K562 (cell line): ENCODE measurements at regions not wholly inside any gene's neighbourhood (a gene's known extent, or its start where the extent isn't known, plus 50 kb on each side); places are given as distances from the start of the nearest gene placed in this dataset.

ENCODE experiments used
- ATAC-seq: fragments of 200-7000 bp; cut with Tn5 transposase; 3 replicates; pipeline ENCODE4 v1.9.1; 2020; ENCODE audit warnings: moderate library complexity
- BruUV-seq: library from RNA; stranded (reverse); fragments of 400-500 nt; replicated peaks from 2 replicates; lab custom pipeline; 2021; lab: Mats Ljungman, UMichigan
- CTCF ChIA-PET: fragments of 300-600 bp; formaldehyde crosslinking; extraction: SDS; loops from one replicate; lab custom pipeline; 2021; ENCODE audit warnings: low intra/inter-chr PET ratio; lab: Yijun Ruan, JAX
- POLR2A ChIA-PET: fragments of 300-600, 350-650 bp; sonication (Branson Sonifier 250); formaldehyde crosslinking; extraction: SDS; loops from one replicate; lab custom pipeline; 2021; ENCODE audit warnings: antibody characterized with exemption, inconsistent platforms; lab: Yijun Ruan, JAX
- DNase-seq, 4 experiments: peaks; one replicate each; pipeline versions ENCODE4 v3.0.0 to v3.0.0-alpha.2; 2011 to 2018; ENCODE audit warnings: low spot score in 3 of 4, mixed read lengths in 3 of 4; ENCODE audit errors: extremely low read depth in 1 of 4
- FAIRE-seq: peaks from 2 replicates; lab custom pipeline; 2011; peaks lifted over from hg19 to GRCh38; lab: Jason Lieb, UNC
- H2AFZ ChIP-seq: 2 replicates; pipeline ENCODE4 v1.6.0; 2011; ENCODE audit warnings: low read depth, low read length, control low read depth, inconsistent platforms
- H3K27ac ChIP-seq: fragments of 200-600 bp; 3 replicates; pipeline ENCODE4 v1.8.0; 2011; ENCODE audit warnings: low read depth, mild to moderate bottlenecking, control low read depth, inconsistent platforms, low read length, moderate library complexity, mixed read lengths; ENCODE audit errors: extremely low read depth
- H3K27me3 ChIP-seq, 2 experiments: fragments of 300-600 bp in 1 of 2; 2 replicates in 1 of 2; 3 replicates in 1 of 2; pipeline versions ENCODE4 v1.6.0 to v1.8.0; 2011; ENCODE audit warnings: inconsistent platforms in 2 of 2, low read length in 2 of 2, mild to moderate bottlenecking in 1 of 2, mixed read lengths in 1 of 2, moderate library complexity in 1 of 2; ENCODE audit not compliant: control insufficient read depth in 2 of 2, insufficient read depth in 2 of 2
- H3K36me3 ChIP-seq: fragments of 300-600 bp; 3 replicates; pipeline ENCODE4 v1.8.0; 2011; ENCODE audit warnings: mild to moderate bottlenecking, low read length, inconsistent platforms; ENCODE audit not compliant: control insufficient read depth, insufficient read depth
- H3K4me1 ChIP-seq, 2 experiments: fragments of 200-600 bp in 1 of 2; replicated peaks in 1 of 2; 2 replicates in 1 of 2; 3 replicates in 1 of 2; pipeline versions ENCODE4 v1.5.1 to v1.8.0; 2011; ENCODE audit warnings: inconsistent platforms in 2 of 2, low read length in 2 of 2, mild to moderate bottlenecking in 1 of 2, mixed read lengths in 1 of 2, moderate library complexity in 1 of 2; ENCODE audit not compliant: control insufficient read depth in 2 of 2, insufficient read depth in 2 of 2
- H3K4me2 ChIP-seq: 2 replicates; pipeline ENCODE4 v1.6.1; 2011; ENCODE audit warnings: low read length, control low read depth, inconsistent platforms, mixed read lengths; ENCODE audit not compliant: insufficient read depth
- H3K4me3 ChIP-seq: fragments of 200-600 bp; sonication (generic), shearing (Covaris generic); 2 replicates; pipeline ENCODE4 v1.5.1; 2016; ENCODE audit warnings: control low read depth, inconsistent platforms
- H3K79me2 ChIP-seq: fragments of 200-600 bp; 3 replicates; pipeline ENCODE4 v1.8.0; 2011; ENCODE audit warnings: low read length, inconsistent platforms; ENCODE audit not compliant: control insufficient read depth, insufficient read depth
- H3K9ac ChIP-seq, 2 experiments: 2 replicates each; pipeline versions ENCODE4 v1.6.0 to v1.6.1; 2011; ENCODE audit warnings: low read depth in 2 of 2, low read length in 2 of 2, control low read depth in 1 of 2, inconsistent platforms in 1 of 2, mild to moderate bottlenecking in 1 of 2, mixed read lengths in 1 of 2; ENCODE audit not compliant: insufficient read depth in 1 of 2
- H3K9me1 ChIP-seq: one replicate; pipeline ENCODE4 v1.6.0; 2011; ENCODE audit warnings: inconsistent platforms, mild to moderate bottlenecking, low read length, moderate library complexity; ENCODE audit not compliant: control insufficient read depth, insufficient read depth
- H3K9me3 ChIP-seq: replicated peaks from 2 replicates; pipeline ENCODE4 v1.5.1; 2011; ENCODE audit warnings: low read depth, low read length, inconsistent platforms; ENCODE audit not compliant: control insufficient read depth, insufficient read depth
- H4K20me1 ChIP-seq: replicated peaks from 2 replicates; pipeline ENCODE4 v1.6.1; 2011; ENCODE audit warnings: low read length, inconsistent platforms, mixed read lengths; ENCODE audit not compliant: control insufficient read depth, insufficient read depth
- GTF2A2 ChIP-seq: IDR thresholded peaks from 2 replicates; pipeline ENCODE4 v1.6.1; 2016; ENCODE audit warnings: mild to moderate bottlenecking, missing genetic modification characterization, missing compliant biosample characterization
- JUNB ChIP-seq: fragments of 450-650 bp; formaldehyde crosslinking; conservative IDR thresholded peaks from 2 replicates; pipeline ENCODE4 v1.4.0; 2020; ENCODE audit warnings: mild to moderate bottlenecking
- MAZ ChIP-seq, 2 experiments: fragments of 450-650 bp in 1 of 2; sonication (generic) in 1 of 2; formaldehyde crosslinking; IDR thresholded peaks in 1 of 2; conservative IDR thresholded peaks in 1 of 2; 2 replicates each; pipeline versions ENCODE4 v1.4.0 to v1.5.0; 2020; ENCODE audit warnings: mild to moderate bottlenecking in 1 of 2, missing genetic modification reagents in 1 of 2
- PYGO2 ChIP-seq: fragments of 450-650 bp; IDR thresholded peaks from 2 replicates; pipeline ENCODE4 v1.6.1; 2016; ENCODE audit warnings: mild to moderate bottlenecking, missing genetic modification characterization, moderate library complexity, missing compliant biosample characterization
- RBM34 ChIP-seq: fragments of 200-400 bp; formaldehyde crosslinking; IDR thresholded peaks from 2 replicates; pipeline ENCODE4 v1.6.1; 2018; ENCODE audit warnings: low read length, borderline replicate concordance; ENCODE audit not compliant: insufficient read depth
- RFX5 ChIP-seq: IDR thresholded peaks from 2 replicates; pipeline ENCODE4 v1.6.1; 2011; ENCODE audit warnings: low read depth, mild to moderate bottlenecking, improper control_type of control experiment, low read length
- TFAM ChIP-seq: fragments of 250-450 bp; sonication (Bioruptor Pico); conservative IDR thresholded peaks from 2 replicates; pipeline ENCODE4 v1.5.0; 2021; ENCODE audit warnings: mild to moderate bottlenecking, moderate library complexity
- ZBTB1 ChIP-seq: sonication (generic); formaldehyde crosslinking; IDR thresholded peaks from 2 replicates; pipeline ENCODE4 v1.8.1; 2023; ENCODE audit warnings: missing genetic modification reagents, low read depth, mild to moderate bottlenecking, borderline replicate concordance
- ZFP30 ChIP-seq: fragments of 250-450 bp; sonication (Bioruptor Pico); IDR thresholded peaks from 2 replicates; pipeline ENCODE4 v1.8.0; 2022; ENCODE audit warnings: moderate library complexity, mild to moderate bottlenecking, inconsistent platforms, borderline replicate concordance
- ZNF507 ChIP-seq: conservative IDR thresholded peaks from 2 replicates; pipeline ENCODE4 v1.6.1; 2017; ENCODE audit warnings: missing genetic modification characterization, missing compliant biosample characterization
- ZNF785 ChIP-seq: fragments of 250-450 bp; sonication (Bioruptor Pico); IDR thresholded peaks from 2 replicates; pipeline ENCODE4 v1.4.0; 2020; ENCODE audit warnings: mild to moderate bottlenecking
- WGBS: fragments of 100-300 bp; shearing (Covaris generic); methylation state at CpG from one replicate; pipeline ENCODE4 v1.1.6; 2016; ENCODE audit warnings: low coverage, mixed read lengths; ENCODE audit not compliant: insufficient coverage; ENCODE audit errors: missing lambda C conversion rate; 5-methylcytosine and 5-hydroxymethylcytosine counted together
- in situ Hi-C: fragments of 300-500 bp; cut with MboI; formaldehyde crosslinking; loops from 4 replicates; pipeline ENCODE4 v1.15.0; 2018; ENCODE audit warnings: inconsistent platforms, mixed read lengths
- intact Hi-C: fragments of 100-400 bp; cut with micrococcal nuclease; formaldehyde crosslinking; loops from 2 replicates; pipeline ENCODE4 v1.14.2; 2022
- TF ChIP-seq, protein P1 (sequence below): fragments of 250-450 bp; sonication (Bioruptor Pico); IDR thresholded peaks from 2 replicates; pipeline ENCODE4 v1.4.0; 2020; ENCODE audit warnings: mild to moderate bottlenecking
- TF ChIP-seq, protein P2 (sequence below): sonication (generic); formaldehyde crosslinking; IDR thresholded peaks from 2 replicates; pipeline ENCODE4 v1.8.0; 2022; ENCODE audit warnings: mild to moderate bottlenecking, missing genetic modification reagents, borderline replicate concordance
- TF ChIP-seq, protein P3 (sequence below), 2 experiments: fragments of 450-650 bp in 1 of 2; sonication (generic) in 1 of 2; formaldehyde crosslinking in 1 of 2; IDR thresholded peaks in 1 of 2; conservative IDR thresholded peaks in 1 of 2; 2 replicates each; pipeline versions ENCODE4 v1.6.1 to v1.8.1; 2016 to 2023; ENCODE audit warnings: mild to moderate bottlenecking in 2 of 2, moderate library complexity in 2 of 2, inconsistent platforms in 1 of 2, missing genetic modification reagents in 1 of 2
- TF ChIP-seq, protein P4 (sequence below): sonication (generic); formaldehyde crosslinking; IDR thresholded peaks from 2 replicates; pipeline ENCODE4 v1.8.0; 2022; ENCODE audit warnings: missing genetic modification reagents, mild to moderate bottlenecking, borderline replicate concordance

DNA sequence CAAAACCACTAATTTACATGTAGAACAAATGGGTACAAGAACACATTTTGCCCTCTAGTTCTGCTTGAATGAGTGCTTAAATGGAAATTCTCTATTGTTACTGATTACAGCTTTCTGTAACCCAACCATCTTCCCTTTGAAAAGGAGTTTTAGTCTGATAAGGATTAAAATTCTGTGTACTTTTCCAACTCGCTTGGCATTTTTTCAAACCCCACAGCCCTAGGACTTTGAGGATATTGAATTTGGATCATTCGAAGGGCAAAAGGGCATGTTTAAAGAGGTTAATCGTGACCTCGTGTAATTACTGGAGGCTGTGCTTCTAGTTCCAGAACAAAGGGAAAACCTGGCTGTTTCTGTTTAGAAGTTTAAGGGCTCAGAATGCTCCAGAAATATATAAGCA lies 432.3 kb downstream of the PID1 start (continued):
- no peak for TF ChIP-seq RBM34
- no peak for TF ChIP-seq RFX5
- no peak for TF ChIP-seq ZNF785 (CRISPR knock-in tag)
- TF ChIP-seq TFAM (CRISPR knock-in tag): no peak
- TF ChIP-seq PYGO2: no peak
- no peak for TF ChIP-seq JUNB (CRISPR knock-in tag)
- TF ChIP-seq, protein P1, sequence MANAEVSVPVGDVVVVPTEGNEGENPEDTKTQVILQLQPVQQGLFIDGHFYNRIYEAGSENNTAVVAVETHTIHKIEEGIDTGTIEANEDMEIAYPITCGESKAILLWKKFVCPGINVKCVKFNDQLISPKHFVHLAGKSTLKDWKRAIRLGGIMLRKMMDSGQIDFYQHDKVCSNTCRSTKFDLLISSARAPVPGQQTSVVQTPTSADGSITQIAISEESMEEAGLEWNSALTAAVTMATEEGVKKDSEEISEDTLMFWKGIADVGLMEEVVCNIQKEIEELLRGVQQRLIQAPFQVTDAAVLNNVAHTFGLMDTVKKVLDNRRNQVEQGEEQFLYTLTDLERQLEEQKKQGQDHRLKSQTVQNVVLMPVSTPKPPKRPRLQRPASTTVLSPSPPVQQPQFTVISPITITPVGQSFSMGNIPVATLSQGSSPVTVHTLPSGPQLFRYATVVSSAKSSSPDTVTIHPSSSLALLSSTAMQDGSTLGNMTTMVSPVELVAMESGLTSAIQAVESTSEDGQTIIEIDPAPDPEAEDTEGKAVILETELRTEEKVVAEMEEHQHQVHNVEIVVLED: no peak
- TF ChIP-seq, protein P2, sequence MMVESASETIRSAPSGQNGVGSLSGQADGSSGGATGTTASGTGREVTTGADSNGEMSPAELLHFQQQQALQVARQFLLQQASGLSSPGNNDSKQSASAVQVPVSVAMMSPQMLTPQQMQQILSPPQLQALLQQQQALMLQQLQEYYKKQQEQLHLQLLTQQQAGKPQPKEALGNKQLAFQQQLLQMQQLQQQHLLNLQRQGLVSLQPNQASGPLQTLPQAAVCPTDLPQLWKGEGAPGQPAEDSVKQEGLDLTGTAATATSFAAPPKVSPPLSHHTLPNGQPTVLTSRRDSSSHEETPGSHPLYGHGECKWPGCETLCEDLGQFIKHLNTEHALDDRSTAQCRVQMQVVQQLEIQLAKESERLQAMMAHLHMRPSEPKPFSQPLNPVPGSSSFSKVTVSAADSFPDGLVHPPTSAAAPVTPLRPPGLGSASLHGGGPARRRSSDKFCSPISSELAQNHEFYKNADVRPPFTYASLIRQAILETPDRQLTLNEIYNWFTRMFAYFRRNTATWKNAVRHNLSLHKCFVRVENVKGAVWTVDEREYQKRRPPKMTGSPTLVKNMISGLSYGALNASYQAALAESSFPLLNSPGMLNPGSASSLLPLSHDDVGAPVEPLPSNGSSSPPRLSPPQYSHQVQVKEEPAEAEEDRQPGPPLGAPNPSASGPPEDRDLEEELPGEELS: no peak

DNA sequence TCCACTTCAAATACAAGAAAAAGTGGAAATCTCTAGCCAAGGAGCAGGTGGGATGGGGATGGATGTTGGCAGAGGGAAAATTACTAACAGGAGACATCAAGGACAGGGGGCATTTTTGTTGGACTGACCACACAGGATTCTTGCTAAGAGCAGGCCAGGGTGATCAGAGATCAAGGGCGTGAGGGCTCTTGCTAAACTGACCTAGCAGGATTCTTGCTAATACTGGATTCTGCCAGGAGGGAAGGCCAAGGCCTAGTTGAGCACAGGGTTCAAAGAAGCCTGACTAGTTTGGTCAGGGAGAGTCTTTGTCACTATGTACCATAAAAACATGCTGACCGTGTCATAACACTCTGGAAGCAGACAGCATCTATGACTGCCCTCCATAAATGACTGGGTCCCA lies 442.7 kb downstream of the PID1 start:
- Histone ChIP-seq H3K9me3 (no peaks in the 10 kb centered on the region), H3K27me3 (no peaks in the 10 kb centered on the region)
- in situ Hi-C loops: no loop called here
- TF ChIP-seq ZBTB1 (no peak), MAZ (CRISPR knock-in tag; conservative IDR thresholded peaks at IDR 0.05 in 1 of 2, IDR thresholded peaks at IDR 0.05 in 1 of 2) (no peak), GTF2A2 (tag) (no peak), ZFP30 (no peak), ZNF507 (no peak)
- TF ChIP-seq, protein P3, sequence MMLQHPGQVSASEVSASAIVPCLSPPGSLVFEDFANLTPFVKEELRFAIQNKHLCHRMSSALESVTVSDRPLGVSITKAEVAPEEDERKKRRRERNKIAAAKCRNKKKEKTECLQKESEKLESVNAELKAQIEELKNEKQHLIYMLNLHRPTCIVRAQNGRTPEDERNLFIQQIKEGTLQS (IDR thresholded peaks at IDR 0.05): no peak
- TF ChIP-seq, protein P3 (CRISPR knock-in tag; conservative IDR thresholded peaks at IDR 0.05): no peak
- TF ChIP-seq, protein P4, sequence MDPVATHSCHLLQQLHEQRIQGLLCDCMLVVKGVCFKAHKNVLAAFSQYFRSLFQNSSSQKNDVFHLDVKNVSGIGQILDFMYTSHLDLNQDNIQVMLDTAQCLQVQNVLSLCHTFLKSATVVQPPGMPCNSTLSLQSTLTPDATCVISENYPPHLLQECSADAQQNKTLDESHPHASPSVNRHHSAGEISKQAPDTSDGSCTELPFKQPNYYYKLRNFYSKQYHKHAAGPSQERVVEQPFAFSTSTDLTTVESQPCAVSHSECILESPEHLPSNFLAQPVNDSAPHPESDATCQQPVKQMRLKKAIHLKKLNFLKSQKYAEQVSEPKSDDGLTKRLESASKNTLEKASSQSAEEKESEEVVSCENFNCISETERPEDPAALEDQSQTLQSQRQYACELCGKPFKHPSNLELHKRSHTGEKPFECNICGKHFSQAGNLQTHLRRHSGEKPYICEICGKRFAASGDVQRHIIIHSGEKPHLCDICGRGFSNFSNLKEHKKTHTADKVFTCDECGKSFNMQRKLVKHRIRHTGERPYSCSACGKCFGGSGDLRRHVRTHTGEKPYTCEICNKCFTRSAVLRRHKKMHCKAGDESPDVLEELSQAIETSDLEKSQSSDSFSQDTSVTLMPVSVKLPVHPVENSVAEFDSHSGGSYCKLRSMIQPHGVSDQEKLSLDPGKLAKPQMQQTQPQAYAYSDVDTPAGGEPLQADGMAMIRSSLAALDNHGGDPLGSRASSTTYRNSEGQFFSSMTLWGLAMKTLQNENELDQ (CRISPR knock-in tag): no peak

More for the DNA sequence above, 442.7 kb downstream of the PID1 start:
- no peak for FAIRE-seq
- POLR2A ChIA-PET: no interaction called here
- H3K9ac ChIP-seq: no peak overlapping the region
- CTCF ChIA-PET: no interaction called here
- no peaks in the 10 kb centered on the region for H3K4me1 ChIP-seq
- no peak for DNase-seq
- no peaks in the 10 kb centered on the region for H3K79me2 ChIP-seq
- H3K36me3 ChIP-seq: no peaks in the 10 kb centered on the region
- H3K4me2 ChIP-seq: no peak overlapping the region
- H3K27ac ChIP-seq: no peak overlapping the region
- no peak overlapping the region for H2AFZ ChIP-seq
- no peak overlapping the region for H3K4me3 ChIP-seq
- 0% methylated on average over 2 of the region's 2 CpGs for WGBS
- BruUV-seq: no TSS peak
- intact Hi-C loops: no loop called here
- H4K20me1 ChIP-seq: no peaks in the 10 kb centered on the region
- ATAC-seq: no peak
- no peaks in the 10 kb centered on the region for H3K9me1 ChIP-seq
